ENCODE measurements at regions not wholly inside any gene's neighbourhood (a gene's known extent, or its start where the extent isn't known, plus 50 kb on each side); places are given as distances from the start of the nearest gene placed in this dataset.

- TF ChIP-seq CTCF (IDR thresholded peaks at IDR 0.05; ENCODE audit: low read depth, low read length, poor library complexity, severe bottlenecking) (peak; percentile 38), EZH2phosphoT487 (IDR thresholded peaks at IDR 0.05; ENCODE audit: borderline replicate concordance, low read length) (no peak)
These were observed 64.3 kb upstream of the ID4 start for GRCh38 chr6:19772891-19773290.
